ENCODE measurements at regions not wholly inside any gene's neighbourhood (a gene's known extent, or its start where the extent isn't known, plus 50 kb on each side); places are given as distances from the start of the nearest gene placed in this dataset.

- BruUV-seq (replicated peaks): no TSS peak
- Histone ChIP-seq H3K4ac (ENCODE audit: low read depth, low read length) (no peak overlapping the region), H3K79me1 (ENCODE audit: low read depth in 1 of 2, low read length in 2 of 2) (no peaks in the 10 kb centered on the region), H4K20me1 (ENCODE audit: insufficient read depth, low read length) (no peaks in the 10 kb centered on the region), H4K91ac (ENCODE audit: insufficient read depth, low read depth, low read length) (no peak overlapping the region), H2AFZ (replicated peaks; ENCODE audit: low read length, poor library complexity) (no peak overlapping the region), H3K9me1 (ENCODE audit: insufficient read depth, low read length) (no peaks in the 10 kb centered on the region), H3K36me3 (ENCODE audit: control insufficient read depth, insufficient read depth, low read length) (no peaks in the 10 kb centered on the region), H3K56ac (ENCODE audit: extremely low read depth, insufficient read depth, low read length) (no peak overlapping the region), H2BK120ac (ENCODE audit: low read depth, low read length) (no peak overlapping the region), H3K4me1 (ENCODE audit: control insufficient read depth, insufficient read depth, low read length) (no peaks in the 10 kb centered on the region), H2BK5ac (ENCODE audit: low read depth, low read length, poor library complexity, severe bottlenecking) (no peak overlapping the region), H2BK15ac (ENCODE audit: low read depth, low read length) (no peak overlapping the region), H4K5ac (ENCODE audit: low read depth, low read length) (no peak overlapping the region), H3K27me3 (ENCODE audit: control insufficient read depth, insufficient read depth, low read length) (peaks cover 2% of the 10 kb centered on the region; the same call in 1 of the 2 replicates), H2AK5ac (ENCODE audit: low read depth, low read length) (no peak overlapping the region), H3K9me3 (ENCODE audit: control insufficient read depth, insufficient read depth, low read length) (no peaks in the 10 kb centered on the region), H3K14ac (replicated peaks; ENCODE audit: low read depth, low read length) (no peak overlapping the region), H3K4me3 (ENCODE audit: insufficient read depth, low read depth, low read length) (no peak overlapping the region), H4K8ac (ENCODE audit: low read depth in 2 of 2, low read length in 2 of 2) (no peak overlapping the region), H3K4me2 (ENCODE audit: low read depth, low read length) (no peak overlapping the region), H3K23ac (ENCODE audit: low read depth, low read length) (no peak overlapping the region), H2AK9ac (replicated peaks; ENCODE audit: low read depth, low read length, poor library complexity) (no peak overlapping the region), H2BK20ac (ENCODE audit: low read depth, low read length) (no peak overlapping the region), H3K27ac (ENCODE audit: insufficient read depth, low read length) (no peak overlapping the region), H3K9ac (ENCODE audit: low read depth, low read length) (no peak overlapping the region), H3K18ac (ENCODE audit: low read depth, low read length) (no peak overlapping the region)
- ChIA-PET CTCF (no interaction called here), POLR2A (ENCODE audit: unreplicated experiment) (no interaction called here)
- in situ Hi-C loops (cut with MboI; ENCODE audit: low sequenced_read_pairs) (no loop called here), dilution Hi-C loops (cut with HindIII; ENCODE audit: low sequenced_read_pairs, unreplicated experiment) (no loop called here), intact Hi-C loops (cut with micrococcal nuclease) (no loop called here)
- TF ChIP-seq RFX5 (IDR thresholded peaks at IDR 0.05; ENCODE audit: low read depth, low read length) (no peak), USF2 (IDR thresholded peaks at IDR 0.05; ENCODE audit: low read depth, low read length) (no peak), SMC3 (IDR thresholded peaks at IDR 0.05; ENCODE audit: low read depth, low read length) (no peak), MAZ (IDR thresholded peaks at IDR 0.05; ENCODE audit: borderline replicate concordance, low read depth, low read length) (no peak), CEBPB (IDR thresholded peaks at IDR 0.05; ENCODE audit: low read depth, low read length) (no peak)
- DNase-seq: no peak
- WGBS, 2 experiments (ENCODE audit: extremely low coverage in 2 of 2, insufficient read length in 1 of 2): no CpG with 5 or more reads among the region's 1 CpG
- ATAC-seq (ENCODE audit: low read depth): no peak
Observed at GRCh38 chr3:135862361-135862760, 103.2 kb upstream of the PPP2R3A start.
